SK-N-SH (cell line): ENCODE measurements at regions not wholly inside any gene's neighbourhood (a gene's known extent, or its start where the extent isn't known, plus 50 kb on each side); places are given as distances from the start of the nearest gene placed in this dataset.

Experiments
- CTCF ChIA-PET: fragments of 300-600, 350-600 bp; formaldehyde crosslinking; extraction: SDS; loops from one replicate; lab custom pipeline; 2021; lab: Yijun Ruan, JAX
- POLR2A ChIA-PET: fragments of 350-600 bp; sonication (Branson Sonifier 250); formaldehyde crosslinking; extraction: SDS; loops from one replicate; lab custom pipeline; 2020; ENCODE audit warnings: antibody characterized with exemption, inconsistent platforms; lab: Yijun Ruan, JAX
- DNase-seq: peaks from one replicate; pipeline ENCODE4 v3.0.0; 2012
- H2AFZ ChIP-seq: fragments of 200-600 bp; sonication (generic); 2 replicates; pipeline ENCODE4 v1.8.1; 2016; ENCODE audit warnings: antibody characterized with exemption, mild to moderate bottlenecking, low read depth
- H3F3A ChIP-seq: fragments of 200-600 bp; sonication (generic); replicated peaks from 2 replicates; pipeline ENCODE3; 2016; ENCODE audit warnings: antibody characterized with exemption, mild to moderate bottlenecking; ENCODE audit not compliant: insufficient read depth
- H3K27ac ChIP-seq, 2 experiments: fragments of 200-500 bp in 1 of 2; fragments of 200-600 bp in 1 of 2; sonication (Bioruptor generic) in 1 of 2; sonication (generic), shearing (Covaris generic) in 1 of 2; 2 replicates each; pipeline versions ENCODE4 v1.5.1 to v1.6.1; 2014 to 2016; ENCODE audit warnings: low read depth in 2 of 2, inconsistent platforms in 1 of 2, low read length in 1 of 2, mild to moderate bottlenecking in 1 of 2, mixed read lengths in 1 of 2
- H3K27me3 ChIP-seq: fragments of 200-600 bp; sonication (generic), shearing (Covaris generic); 2 replicates; pipeline ENCODE4 v1.6.1; 2016; ENCODE audit warnings: mixed run types; ENCODE audit not compliant: insufficient read depth
- H3K36me3 ChIP-seq, 2 experiments: fragments of 200-500 bp in 1 of 2; fragments of 200-600 bp in 1 of 2; sonication (Bioruptor generic) in 1 of 2; sonication (generic) in 1 of 2; replicated peaks in 1 of 2; 2 replicates each; pipeline versions ENCODE3 to v1.5.1; 2014 to 2016; ENCODE audit warnings: low read length in 1 of 2, mild to moderate bottlenecking in 1 of 2; ENCODE audit not compliant: insufficient read depth in 2 of 2, control insufficient read depth in 1 of 2
- H3K4me1 ChIP-seq, 2 experiments: fragments of 200-500 bp in 1 of 2; fragments of 200-600 bp in 1 of 2; sonication (Bioruptor generic) in 1 of 2; sonication (generic), shearing (Covaris generic) in 1 of 2; 2 replicates each; pipeline versions ENCODE4 v1.5.1 to v1.6.1; 2014 to 2016; ENCODE audit warnings: low read depth in 1 of 2, low read length in 1 of 2, mixed run types in 1 of 2; ENCODE audit not compliant: insufficient read depth in 2 of 2, control insufficient read depth in 1 of 2
- H3K4me2 ChIP-seq: fragments of 200-600 bp; sonication (generic), shearing (Covaris generic); 2 replicates; pipeline ENCODE4 v1.6.1; 2017; ENCODE audit warnings: mixed run types
- H3K4me3 ChIP-seq, 2 experiments: fragments of 200-500 bp in 1 of 2; fragments of 200-600 bp in 1 of 2; sonication (Bioruptor generic) in 1 of 2; sonication (generic), shearing (Covaris generic) in 1 of 2; 2 replicates each; pipeline versions ENCODE4 v1.5.1 to v1.8.1; 2014 to 2016; ENCODE audit warnings: low read depth in 2 of 2, inconsistent platforms in 1 of 2, low read length in 1 of 2, mild to moderate bottlenecking in 1 of 2, mixed read lengths in 1 of 2, moderate library complexity in 1 of 2
- H3K79me2 ChIP-seq: fragments of 200-600 bp; sonication (generic); 2 replicates; pipeline ENCODE4 v1.8.1; 2017; ENCODE audit warnings: mild to moderate bottlenecking; ENCODE audit not compliant: insufficient read depth
- H3K9ac ChIP-seq: fragments of 200-600 bp; sonication (generic); 2 replicates; pipeline ENCODE4 v1.6.1; 2017; ENCODE audit warnings: mixed run types
- H3K9me2 ChIP-seq: fragments of 200-600 bp; sonication (generic); 2 replicates; pipeline ENCODE4 v1.6.1; 2017; ENCODE audit warnings: mixed run types
- H3K9me3 ChIP-seq: fragments of 200-600 bp; sonication (generic); 2 replicates; pipeline ENCODE4 v1.6.1; 2017; ENCODE audit warnings: mixed run types, mild to moderate bottlenecking, moderate library complexity
- H4K20me1 ChIP-seq: fragments of 200-600 bp; sonication (generic); 2 replicates; pipeline ENCODE4 v1.6.1; 2017; ENCODE audit warnings: mild to moderate bottlenecking, mixed run types; ENCODE audit not compliant: insufficient read depth
- CHD2 ChIP-seq: fragments of 150-350 bp; IDR thresholded peaks from 2 replicates; pipeline ENCODE4 v1.6.1; 2018; ENCODE audit warnings: low read length; ENCODE audit not compliant: partially characterized antibody
- EZH2phosphoT487 ChIP-seq: fragments of 200-600 bp; sonication (generic); IDR thresholded peaks from 2 replicates; pipeline ENCODE4 v1.6.1; 2017; ENCODE audit warnings: low read depth, mixed run types, mild to moderate bottlenecking, antibody characterized with exemption, moderate library complexity, borderline replicate concordance
- FOSL2 ChIP-seq: IDR thresholded peaks from 2 replicates; pipeline ENCODE4 v1.4.0; 2012; ENCODE audit warnings: low read depth, mild to moderate bottlenecking, moderate library complexity, borderline replicate concordance
- FOXJ3 ChIP-seq: sonication (generic); formaldehyde crosslinking; IDR thresholded peaks from 2 replicates; pipeline ENCODE4 v1.5.1; 2020; ENCODE audit warnings: mild to moderate bottlenecking, missing genetic modification reagents
- GABPA ChIP-seq: IDR thresholded peaks from 2 replicates; pipeline ENCODE4 v1.4.0; 2012; ENCODE audit warnings: low read depth, mild to moderate bottlenecking
- GATA2 ChIP-seq: sonication (generic); formaldehyde crosslinking; IDR thresholded peaks from 2 replicates; pipeline ENCODE4 v1.5.0; 2020; ENCODE audit warnings: mild to moderate bottlenecking, missing genetic modification reagents
- JUND ChIP-seq: IDR thresholded peaks from 2 replicates; pipeline ENCODE4 v1.4.0; 2012
- MXI1 ChIP-seq: IDR thresholded peaks from 2 replicates; pipeline ENCODE4 v1.6.1; 2012; ENCODE audit warnings: mild to moderate bottlenecking, low read depth, low read length, improper control_type of control experiment
- NRF1 ChIP-seq: IDR thresholded peaks from 2 replicates; pipeline ENCODE4 v1.6.1; 2012; ENCODE audit warnings: low read depth, mild to moderate bottlenecking, low read length
- POLR2AphosphoS5 ChIP-seq: IDR thresholded peaks from 2 replicates; pipeline ENCODE4 v1.6.1; 2012; ENCODE audit warnings: low read depth, low read length
- RAD21 ChIP-seq: IDR thresholded peaks from 2 replicates; pipeline ENCODE4 v1.6.1; 2012; ENCODE audit warnings: mild to moderate bottlenecking, low read length
- RCOR1 ChIP-seq: fragments of 150-350 bp; IDR thresholded peaks from 2 replicates; pipeline ENCODE4 v1.6.1; 2017; ENCODE audit warnings: antibody characterized with exemption, low read length
- TAF1 ChIP-seq: IDR thresholded peaks from 2 replicates; pipeline ENCODE4 v1.6.1; 2012; ENCODE audit warnings: low read depth, mild to moderate bottlenecking, low read length, moderate library complexity, borderline replicate concordance
- YY1 ChIP-seq: IDR thresholded peaks from 2 replicates; pipeline ENCODE4 v1.4.0; 2012; ENCODE audit warnings: low read depth, mild to moderate bottlenecking
- WGBS: methylation state at CpG from one replicate; pipeline ENCODE4 v1.1.6; 2017; ENCODE audit warnings: low lambda C conversion rate; 5-methylcytosine and 5-hydroxymethylcytosine counted together
- TF ChIP-seq, protein P1 (sequence below): IDR thresholded peaks from 2 replicates; pipeline ENCODE4 v1.4.0; 2012; ENCODE audit warnings: low read depth, borderline replicate concordance
- TF ChIP-seq, protein P2 (sequence below): IDR thresholded peaks from 2 replicates; pipeline ENCODE4; 2012
- TF ChIP-seq, protein P3 (sequence below): IDR thresholded peaks from 2 replicates; pipeline ENCODE4 v1.4.0; 2012; ENCODE audit warnings: low read depth, borderline replicate concordance
- TF ChIP-seq, protein P4 (sequence below): fragments of 150-350 bp; IDR thresholded peaks from 2 replicates; pipeline ENCODE4 v1.6.1; 2017; ENCODE audit warnings: antibody characterized with exemption, low read length, low read depth, borderline replicate concordance

DNA sequence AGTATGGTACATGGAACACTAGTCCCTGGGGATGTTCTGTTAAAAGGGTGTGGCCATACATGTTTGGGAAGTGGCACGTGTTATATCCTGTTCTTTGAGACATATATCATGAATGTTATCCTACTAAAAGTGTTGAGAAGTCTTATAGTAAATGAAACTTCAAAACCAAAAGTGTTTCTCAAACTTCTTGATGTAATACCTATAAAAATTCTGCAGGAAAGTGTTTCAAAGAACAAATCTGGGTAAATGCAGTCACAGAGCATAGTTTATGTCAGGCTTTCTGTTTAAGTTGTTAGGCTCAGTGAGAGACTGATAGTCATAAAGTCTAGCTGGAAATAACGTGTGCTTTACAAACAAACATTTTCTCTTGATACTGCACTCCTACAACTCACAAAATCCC is 273.7 kb downstream of the KIF20B start:
- CTCF ChIA-PET: no interaction called here
- WGBS: 0% methylated on average over 2 of the region's 2 CpGs
- Histone ChIP-seq H3K79me2 (no peaks in the 10 kb centered on the region), H3K9me3 (no peaks in the 10 kb centered on the region), H3K4me2 (no peak overlapping the region), H3K27me3 (no peaks in the 10 kb centered on the region; the same call in 1 of the 2 replicates), H3K36me3 (no peaks in the 10 kb centered on the region), H4K20me1 (no peaks in the 10 kb centered on the region), H3K4me1 (no peaks in the 10 kb centered on the region; a peak in 1 of 4 replicates), H3K4me3 (no peak overlapping the region), H2AFZ (no peak overlapping the region), H3K9me2 (no peaks in the 10 kb centered on the region), H3K27ac (no peak overlapping the region), H3K9ac (no peak overlapping the region), H3F3A (no peaks in the 10 kb centered on the region)
- no peak for DNase-seq
- TF ChIP-seq EZH2phosphoT487: no peak
- TF ChIP-seq GATA2: no peak
- no peak for TF ChIP-seq POLR2AphosphoS5
- no peak for TF ChIP-seq NRF1
- TF ChIP-seq YY1: no peak
- TF ChIP-seq, protein P1, sequence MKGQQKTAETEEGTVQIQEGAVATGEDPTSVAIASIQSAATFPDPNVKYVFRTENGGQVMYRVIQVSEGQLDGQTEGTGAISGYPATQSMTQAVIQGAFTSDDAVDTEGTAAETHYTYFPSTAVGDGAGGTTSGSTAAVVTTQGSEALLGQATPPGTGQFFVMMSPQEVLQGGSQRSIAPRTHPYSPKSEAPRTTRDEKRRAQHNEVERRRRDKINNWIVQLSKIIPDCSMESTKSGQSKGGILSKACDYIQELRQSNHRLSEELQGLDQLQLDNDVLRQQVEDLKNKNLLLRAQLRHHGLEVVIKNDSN: no peak
- no peak for TF ChIP-seq FOXJ3 (CRISPR knock-in tag)
- TF ChIP-seq RAD21: no peak
- TF ChIP-seq RCOR1: no peak
- TF ChIP-seq, protein P2, sequence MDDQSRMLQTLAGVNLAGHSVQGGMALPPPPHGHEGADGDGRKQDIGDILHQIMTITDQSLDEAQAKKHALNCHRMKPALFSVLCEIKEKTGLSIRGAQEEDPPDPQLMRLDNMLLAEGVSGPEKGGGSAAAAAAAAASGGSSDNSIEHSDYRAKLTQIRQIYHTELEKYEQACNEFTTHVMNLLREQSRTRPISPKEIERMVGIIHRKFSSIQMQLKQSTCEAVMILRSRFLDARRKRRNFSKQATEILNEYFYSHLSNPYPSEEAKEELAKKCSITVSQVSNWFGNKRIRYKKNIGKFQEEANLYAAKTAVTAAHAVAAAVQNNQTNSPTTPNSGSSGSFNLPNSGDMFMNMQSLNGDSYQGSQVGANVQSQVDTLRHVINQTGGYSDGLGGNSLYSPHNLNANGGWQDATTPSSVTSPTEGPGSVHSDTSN: no peak
- TF ChIP-seq FOSL2: no peak
- POLR2A ChIA-PET: no interaction called here

DNA sequence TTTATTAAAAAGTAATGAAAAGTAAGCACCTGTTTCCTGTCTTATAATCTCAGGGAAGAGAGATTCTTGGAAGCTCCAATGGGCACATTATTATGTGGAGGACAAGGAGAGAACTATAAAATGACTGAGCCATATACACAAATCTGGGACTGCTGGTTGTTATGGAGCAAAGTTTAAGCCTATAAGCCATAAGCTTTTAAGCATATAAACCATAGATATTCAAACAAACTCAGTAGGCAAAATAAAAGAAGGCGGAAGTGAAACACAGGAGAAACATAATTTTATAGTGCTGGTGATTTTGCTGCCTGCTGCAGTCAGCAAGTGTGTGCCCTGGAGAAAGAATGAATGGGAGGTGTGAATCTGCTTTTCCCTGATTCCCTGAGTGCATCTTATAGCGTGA is 274.4 kb downstream of the KIF20B start:
- TF ChIP-seq, protein P2: no peak
- no peak for TF ChIP-seq YY1
- TF ChIP-seq CHD2: no peak
- no peak for TF ChIP-seq RAD21
- TF ChIP-seq GABPA: no peak
- no peak for TF ChIP-seq EZH2phosphoT487
- TF ChIP-seq NRF1: no peak
- TF ChIP-seq TAF1: no peak
- no peak for TF ChIP-seq GATA2
- TF ChIP-seq, protein P1: no peak
- TF ChIP-seq, protein P3, sequence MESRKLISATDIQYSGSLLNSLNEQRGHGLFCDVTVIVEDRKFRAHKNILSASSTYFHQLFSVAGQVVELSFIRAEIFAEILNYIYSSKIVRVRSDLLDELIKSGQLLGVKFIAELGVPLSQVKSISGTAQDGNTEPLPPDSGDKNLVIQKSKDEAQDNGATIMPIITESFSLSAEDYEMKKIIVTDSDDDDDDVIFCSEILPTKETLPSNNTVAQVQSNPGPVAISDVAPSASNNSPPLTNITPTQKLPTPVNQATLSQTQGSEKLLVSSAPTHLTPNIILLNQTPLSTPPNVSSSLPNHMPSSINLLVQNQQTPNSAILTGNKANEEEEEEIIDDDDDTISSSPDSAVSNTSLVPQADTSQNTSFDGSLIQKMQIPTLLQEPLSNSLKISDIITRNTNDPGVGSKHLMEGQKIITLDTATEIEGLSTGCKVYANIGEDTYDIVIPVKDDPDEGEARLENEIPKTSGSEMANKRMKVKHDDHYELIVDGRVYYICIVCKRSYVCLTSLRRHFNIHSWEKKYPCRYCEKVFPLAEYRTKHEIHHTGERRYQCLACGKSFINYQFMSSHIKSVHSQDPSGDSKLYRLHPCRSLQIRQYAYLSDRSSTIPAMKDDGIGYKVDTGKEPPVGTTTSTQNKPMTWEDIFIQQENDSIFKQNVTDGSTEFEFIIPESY: no peak
- no peak for TF ChIP-seq POLR2AphosphoS5
- no peak for TF ChIP-seq JUND
- TF ChIP-seq, protein P4, sequence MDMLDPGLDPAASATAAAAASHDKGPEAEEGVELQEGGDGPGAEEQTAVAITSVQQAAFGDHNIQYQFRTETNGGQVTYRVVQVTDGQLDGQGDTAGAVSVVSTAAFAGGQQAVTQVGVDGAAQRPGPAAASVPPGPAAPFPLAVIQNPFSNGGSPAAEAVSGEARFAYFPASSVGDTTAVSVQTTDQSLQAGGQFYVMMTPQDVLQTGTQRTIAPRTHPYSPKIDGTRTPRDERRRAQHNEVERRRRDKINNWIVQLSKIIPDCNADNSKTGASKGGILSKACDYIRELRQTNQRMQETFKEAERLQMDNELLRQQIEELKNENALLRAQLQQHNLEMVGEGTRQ: no peak
- no peak for TF ChIP-seq MXI1
- 14% methylated on average over 2 of the region's 2 CpGs for WGBS
- no peak overlapping the region for H2AFZ ChIP-seq
- ChIA-PET POLR2A (no interaction called here), CTCF (no interaction called here)
- H3K27me3 ChIP-seq: no peaks in the 10 kb centered on the region; the same call in 1 of the 2 replicates
- no peaks in the 10 kb centered on the region for H3K36me3 ChIP-seq
- H3K79me2 ChIP-seq: no peaks in the 10 kb centered on the region
- no peak overlapping the region for H3K9ac ChIP-seq
- no peaks in the 10 kb centered on the region for H3K9me2 ChIP-seq
- H4K20me1 ChIP-seq: no peaks in the 10 kb centered on the region
- H3K4me3 ChIP-seq: no peak overlapping the region
- H3K9me3 ChIP-seq: no peaks in the 10 kb centered on the region
- no peak overlapping the region for H3K27ac ChIP-seq
- no peaks in the 10 kb centered on the region; a peak in 1 of 4 replicates for H3K4me1 ChIP-seq
- H3F3A ChIP-seq: no peaks in the 10 kb centered on the region
- no peak for DNase-seq
- no peak overlapping the region for H3K4me2 ChIP-seq
